ENCODE measurements at regions not wholly inside any gene's neighbourhood (a gene's known extent, or its start where the extent isn't known, plus 50 kb on each side); places are given as distances from the start of the nearest gene placed in this dataset.

DNA sequence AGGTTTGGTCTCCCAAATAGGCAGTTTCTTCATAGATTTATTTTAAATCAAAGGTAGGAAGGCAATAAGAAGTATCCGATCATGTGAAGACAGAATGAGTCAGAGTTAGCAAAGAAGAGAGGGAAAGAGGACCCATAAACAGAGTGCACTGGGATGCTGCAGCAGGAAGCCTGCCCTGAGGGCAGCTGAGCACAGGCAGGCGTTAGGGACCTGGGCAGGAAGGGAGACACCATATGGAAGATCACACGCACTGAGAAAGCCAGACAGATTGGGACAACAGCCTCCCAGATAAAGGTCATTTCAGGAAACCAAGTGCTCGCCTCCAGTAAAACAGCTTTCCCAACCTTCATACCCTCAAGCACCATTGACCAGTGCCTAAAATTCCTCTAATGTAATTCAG lies 598.0 kb downstream of the EFNB2 start:
- ATAC-seq, result no peak
- no peaks in the 10 kb centered on the region for H3K9me3 Mint-ChIP-seq
- no peak overlapping the region for H3K27ac Mint-ChIP-seq
- H3K4me1 Mint-ChIP-seq, result no peaks in the 10 kb centered on the region
- H3K27me3 Mint-ChIP-seq, result no peaks in the 10 kb centered on the region
- no peak overlapping the region for H3K4me3 Mint-ChIP-seq
- no peaks in the 10 kb centered on the region for H3K36me3 Mint-ChIP-seq

DNA sequence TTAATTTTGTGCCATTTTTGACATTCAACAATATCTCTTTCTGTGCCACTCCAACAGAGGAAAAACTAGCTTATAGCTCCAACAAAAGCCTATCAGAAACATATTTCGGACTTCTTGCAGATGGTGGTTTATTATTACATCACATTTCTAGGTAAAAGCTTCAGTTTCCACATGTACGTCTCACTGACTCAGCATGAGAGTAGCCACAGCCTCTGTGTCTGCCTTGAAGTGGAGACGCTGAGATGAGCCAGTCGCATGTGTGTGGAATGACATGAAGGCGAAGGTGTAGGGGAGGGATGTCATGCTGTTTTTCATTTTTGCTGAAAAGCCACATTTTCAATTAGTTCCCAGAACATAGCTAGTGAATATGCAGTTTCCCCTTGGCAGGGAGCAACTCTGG lies 598.6 kb downstream of the EFNB2 start:
- no peaks in the 10 kb centered on the region for H3K9me3 Mint-ChIP-seq
- H3K4me1 Mint-ChIP-seq, result no peaks in the 10 kb centered on the region
- no peaks in the 10 kb centered on the region for H3K27me3 Mint-ChIP-seq
- H3K4me3 Mint-ChIP-seq, result no peak overlapping the region
- no peak for ATAC-seq
- no peaks in the 10 kb centered on the region for H3K36me3 Mint-ChIP-seq
- no peak overlapping the region for H3K27ac Mint-ChIP-seq

DNA sequence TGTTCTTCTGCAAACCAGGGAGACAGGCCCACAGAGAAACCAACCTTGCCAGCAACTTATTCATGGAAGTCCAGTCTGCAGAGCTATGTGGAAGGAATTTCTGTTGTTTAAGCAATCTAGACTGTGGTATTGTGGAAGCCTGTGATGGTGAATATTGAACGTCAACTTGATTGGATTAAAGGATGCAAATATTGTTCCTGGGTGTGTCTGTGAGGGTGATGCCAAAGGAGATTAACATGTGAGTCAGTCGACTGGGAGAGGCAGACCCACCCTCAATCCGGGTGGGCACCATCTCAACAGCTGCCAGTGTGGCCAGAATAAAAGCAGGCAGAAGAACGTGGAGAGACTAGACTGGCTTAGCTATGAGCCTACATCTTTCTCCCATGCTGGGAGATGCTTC lies 606.0 kb downstream of the EFNB2 start:
- Mint-ChIP-seq H3K4me1 (no peaks in the 10 kb centered on the region), H3K4me3 (no peak overlapping the region), H3K9me3 (no peaks in the 10 kb centered on the region), H3K27me3 (no peaks in the 10 kb centered on the region), H3K36me3 (no peaks in the 10 kb centered on the region), H3K27ac (no peak overlapping the region)
- ATAC-seq, result no peak

DNA sequence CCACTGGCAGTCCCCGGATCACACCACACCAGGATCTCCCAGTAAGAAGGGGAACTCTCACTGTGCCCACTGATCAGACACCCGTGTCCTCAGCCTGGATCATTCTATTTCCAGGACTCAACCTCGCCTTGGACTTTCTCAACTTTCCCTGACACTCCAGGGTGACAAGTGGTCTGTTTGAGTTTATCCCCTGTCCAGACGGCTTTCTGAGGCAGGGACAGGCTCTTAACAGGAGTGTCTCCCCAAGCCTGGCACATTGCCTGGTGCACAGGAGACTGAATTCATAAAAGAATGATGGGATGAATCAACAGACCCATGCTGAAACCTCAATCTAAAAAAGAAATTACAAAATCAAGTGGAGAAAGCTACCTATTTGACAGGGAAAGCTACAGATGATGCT lies 606.6 kb downstream of the EFNB2 start:
- Mint-ChIP-seq H3K36me3 (no peaks in the 10 kb centered on the region), H3K4me3 (no peak overlapping the region), H3K9me3 (no peaks in the 10 kb centered on the region), H3K27ac (no peak overlapping the region), H3K4me1 (no peaks in the 10 kb centered on the region), H3K27me3 (no peaks in the 10 kb centered on the region)
- no peak for ATAC-seq

DNA sequence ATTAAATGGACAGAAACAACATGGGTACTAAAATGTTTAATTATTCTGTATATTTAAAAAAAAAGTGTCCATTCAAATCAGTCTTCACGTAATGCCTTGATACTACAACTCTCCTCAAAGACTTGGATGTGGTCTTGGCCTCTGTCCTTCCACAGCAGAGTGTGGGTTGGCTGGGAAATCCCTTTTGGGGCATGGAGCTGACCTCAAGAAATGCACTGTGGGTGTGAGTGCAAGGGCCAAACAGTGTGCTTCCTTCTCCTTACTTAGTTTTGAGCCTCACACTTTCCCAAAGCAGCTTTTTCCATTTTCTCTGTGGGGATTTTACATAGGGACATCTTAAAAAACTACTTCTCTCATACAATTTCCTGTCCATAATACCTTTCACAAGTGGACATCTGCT lies 607.4 kb downstream of the EFNB2 start:
- no peak overlapping the region for H3K4me3 Mint-ChIP-seq
- H3K4me1 Mint-ChIP-seq, result no peaks in the 10 kb centered on the region
- peaks cover 5% of the 10 kb centered on the region for H3K9me3 Mint-ChIP-seq
- ATAC-seq, result no peak
- H3K36me3 Mint-ChIP-seq, result no peaks in the 10 kb centered on the region
- H3K27me3 Mint-ChIP-seq, result no peaks in the 10 kb centered on the region
- H3K27ac Mint-ChIP-seq, result no peak overlapping the region

DNA sequence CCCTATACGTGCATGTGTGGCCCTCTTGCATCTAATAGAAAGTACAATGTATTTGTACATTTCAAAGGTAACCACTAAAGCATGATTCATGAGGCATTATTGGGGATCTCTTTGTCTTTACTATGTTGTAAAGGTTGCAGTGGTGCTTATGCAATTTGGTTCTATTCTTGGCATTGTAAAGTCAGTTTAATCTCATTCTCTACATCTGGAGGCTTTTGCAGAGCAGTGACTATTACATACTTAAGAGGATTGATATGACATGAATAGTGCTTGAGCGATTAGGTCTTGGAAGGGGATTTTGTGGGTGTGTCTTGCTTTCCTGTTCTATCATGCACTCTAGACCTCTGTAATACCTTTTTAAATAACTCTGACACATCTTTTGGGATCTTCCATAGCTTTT lies 610.0 kb downstream of the EFNB2 start:
- Mint-ChIP-seq H3K4me3 (no peak overlapping the region), H3K27me3 (no peaks in the 10 kb centered on the region), H3K4me1 (no peaks in the 10 kb centered on the region), H3K36me3 (no peaks in the 10 kb centered on the region), H3K27ac (no peak overlapping the region), H3K9me3 (peaks cover 5% of the 10 kb centered on the region)
- no peak for ATAC-seq

DNA sequence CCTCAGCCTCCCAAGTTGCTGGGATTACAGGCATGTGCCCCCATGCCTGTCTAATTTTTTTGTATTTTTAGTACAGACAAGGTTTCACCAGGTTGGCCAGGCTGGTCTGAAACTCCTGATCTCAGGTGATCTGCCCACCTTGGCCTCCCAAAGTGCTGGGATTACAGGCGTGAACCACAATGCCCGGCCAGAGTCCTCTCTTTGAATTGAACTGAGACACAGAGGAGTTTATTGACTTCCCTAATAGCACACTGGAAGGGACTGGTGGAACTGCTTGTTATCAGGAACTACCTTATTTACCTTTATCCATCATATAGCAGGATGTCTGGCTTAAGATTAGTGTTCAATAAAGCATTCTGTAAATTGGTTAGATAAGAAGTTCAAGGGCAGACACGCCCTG lies 613.8 kb downstream of the EFNB2 start:
- no peak overlapping the region for H3K27ac Mint-ChIP-seq

DNA sequence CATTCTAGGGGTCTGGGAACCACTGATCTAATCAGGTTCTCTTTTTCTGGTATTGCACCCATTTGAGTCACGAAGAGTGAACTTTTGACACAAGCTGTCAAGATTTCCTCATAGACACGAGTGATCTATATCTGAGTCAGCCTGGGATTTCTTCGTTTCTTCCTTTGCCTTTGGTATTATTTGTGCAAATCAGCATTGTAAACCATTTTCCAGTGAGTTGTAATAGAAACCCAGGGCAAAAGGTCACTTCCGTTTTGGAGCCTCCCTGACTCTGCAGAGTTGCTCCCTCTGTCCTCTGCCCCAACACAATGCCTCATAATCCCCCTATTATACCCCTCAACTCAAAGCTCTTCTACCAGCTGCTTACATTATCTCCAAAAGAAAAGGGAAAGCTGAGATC lies 615.1 kb downstream of the EFNB2 start:
- H3K9me3 Mint-ChIP-seq, result peaks cover 8% of the 10 kb centered on the region
- ATAC-seq, result no peak
- H3K27me3 Mint-ChIP-seq, result no peaks in the 10 kb centered on the region

More for the DNA sequence above, 613.8 kb downstream of the EFNB2 start:
- Mint-ChIP-seq H3K4me3 (no peak overlapping the region), H3K36me3 (no peaks in the 10 kb centered on the region), H3K4me1 (no peaks in the 10 kb centered on the region), H3K27me3 (no peaks in the 10 kb centered on the region), H3K9me3 (peaks cover 5% of the 10 kb centered on the region)
- ATAC-seq, result no peak

DNA sequence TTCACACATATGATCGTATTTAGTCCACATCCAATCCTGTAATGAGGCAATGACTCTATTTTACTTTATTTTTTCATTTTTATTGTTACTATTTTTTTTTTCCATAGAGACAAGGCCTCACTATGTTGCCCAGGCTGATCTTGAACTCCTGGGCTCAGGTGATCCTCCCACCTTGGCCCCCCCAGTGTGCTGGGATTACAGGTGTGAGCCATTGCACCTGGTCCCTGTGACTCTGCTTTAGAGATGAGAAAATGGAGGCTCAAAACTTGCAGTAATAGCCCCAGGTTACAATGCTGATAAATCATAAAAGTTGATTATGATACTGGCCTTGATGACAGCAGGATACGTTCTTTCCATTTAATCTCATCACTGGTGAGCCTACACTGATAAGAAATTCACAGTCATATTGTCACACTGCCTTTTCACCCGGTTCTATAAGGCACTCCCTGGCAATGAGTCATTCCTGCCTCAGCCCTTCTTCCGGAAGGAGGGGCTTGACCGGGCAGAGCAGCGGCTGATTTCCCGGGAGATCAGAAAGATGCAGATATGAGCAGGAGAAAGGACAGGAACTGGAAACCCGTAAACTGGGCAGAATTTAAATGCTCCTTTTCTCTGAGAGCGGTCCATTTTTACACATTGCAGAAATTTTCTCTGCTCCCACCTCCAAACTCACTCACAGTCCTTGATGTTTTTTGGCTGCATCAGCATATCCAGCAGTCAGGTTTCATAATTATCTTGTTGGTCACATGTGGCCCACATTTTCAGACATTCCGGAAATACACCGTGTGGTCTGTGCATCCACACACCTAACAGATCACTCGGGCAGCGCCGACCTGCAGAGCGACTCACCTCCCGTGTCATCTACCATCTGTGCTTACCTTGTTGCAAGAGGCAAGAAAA lies 616.4 kb downstream of the EFNB2 start:
- Mint-ChIP-seq H3K36me3 (no peaks in the 10 kb centered on the region), H3K9me3 (peaks cover 8% of the 10 kb centered on the region), H3K27ac (no peak overlapping the region), H3K4me3 (no peak overlapping the region), H3K27me3 (no peaks in the 10 kb centered on the region), H3K4me1 (no peaks in the 10 kb centered on the region)
- ATAC-seq, result no peak

More for the DNA sequence above, 615.1 kb downstream of the EFNB2 start:
- no peaks in the 10 kb centered on the region for H3K4me1 Mint-ChIP-seq
- no peaks in the 10 kb centered on the region for H3K36me3 Mint-ChIP-seq
- no peak overlapping the region for H3K4me3 Mint-ChIP-seq
- H3K27ac Mint-ChIP-seq, result no peak overlapping the region

DNA sequence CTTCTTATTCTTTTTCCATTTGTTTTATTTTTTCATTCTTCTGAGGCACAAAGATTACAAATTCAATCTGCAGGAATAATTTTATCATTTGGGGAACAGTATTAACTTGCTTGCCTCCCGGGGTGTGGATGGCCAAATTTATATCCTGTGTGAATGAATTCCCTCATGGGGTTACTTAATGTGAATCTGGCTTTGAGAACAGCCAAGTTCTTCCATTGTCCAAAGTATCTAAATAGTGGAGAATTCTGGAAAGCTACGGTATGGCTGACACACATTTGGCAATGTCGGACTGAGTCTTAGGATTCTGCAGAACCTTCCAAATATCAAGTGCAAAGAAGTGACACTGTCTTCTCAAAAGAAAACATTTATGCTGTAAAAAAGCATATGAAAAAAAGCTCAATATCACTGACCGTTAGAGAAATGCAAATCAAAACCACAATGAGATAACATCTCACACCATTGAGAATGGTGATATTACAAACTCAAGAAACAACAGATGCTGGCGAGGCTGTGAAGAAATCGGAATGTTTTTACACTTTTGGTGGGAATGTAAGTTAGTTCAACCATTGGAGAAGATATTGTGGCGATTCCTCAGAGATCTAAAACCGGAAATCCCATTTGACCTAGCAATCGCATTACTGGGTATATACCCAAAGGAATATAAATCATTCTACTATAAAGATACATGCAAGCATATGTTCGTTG lies 620.2 kb downstream of the EFNB2 start:
- no peak overlapping the region for H3K4me3 Mint-ChIP-seq

DNA sequence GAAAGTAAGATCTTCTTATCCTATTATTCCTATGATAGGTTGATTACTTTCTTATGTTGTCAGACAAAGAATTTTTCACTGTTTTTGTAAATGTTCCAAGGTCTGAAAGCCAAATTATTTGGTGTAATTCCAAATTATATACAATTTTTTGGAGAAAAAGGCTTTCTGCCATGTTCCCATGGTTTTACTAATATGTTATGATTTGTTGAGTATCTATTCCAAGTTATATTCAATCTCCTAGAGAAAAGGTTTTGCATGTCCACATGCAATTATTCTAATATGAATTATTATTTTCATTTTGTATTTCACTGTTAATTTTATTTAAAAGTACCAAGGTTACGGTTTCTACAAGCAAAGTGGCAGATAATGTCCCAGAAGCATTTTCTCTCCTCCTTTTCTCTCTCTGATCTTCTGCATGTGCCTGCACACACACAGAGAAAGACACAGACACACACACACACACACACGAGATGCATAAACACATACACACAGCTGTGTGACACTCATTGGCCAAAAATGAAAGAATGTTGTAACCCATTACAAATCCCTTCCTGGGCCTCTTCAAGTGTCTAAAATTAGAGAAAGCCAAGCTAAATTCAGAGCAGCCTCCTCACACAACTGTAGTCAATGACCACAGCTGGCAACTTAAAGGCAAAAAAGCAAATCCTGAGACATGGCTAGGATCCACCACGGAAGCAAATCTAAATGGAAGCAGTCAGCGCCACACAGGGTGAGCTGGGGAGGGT lies 621.0 kb downstream of the EFNB2 start:
- H3K27ac Mint-ChIP-seq, result no peak overlapping the region
- H3K4me3 Mint-ChIP-seq, result no peak overlapping the region
- no peaks in the 10 kb centered on the region for H3K4me1 Mint-ChIP-seq
- no peaks in the 10 kb centered on the region for H3K36me3 Mint-ChIP-seq
- peaks cover 2% of the 10 kb centered on the region for H3K9me3 Mint-ChIP-seq
- ATAC-seq, result no peak
- H3K27me3 Mint-ChIP-seq, result no peaks in the 10 kb centered on the region

More for the DNA sequence above, 620.2 kb downstream of the EFNB2 start:
- no peak for ATAC-seq
- Mint-ChIP-seq H3K4me1 (no peaks in the 10 kb centered on the region), H3K27ac (no peak overlapping the region), H3K27me3 (no peaks in the 10 kb centered on the region), H3K36me3 (no peaks in the 10 kb centered on the region), H3K9me3 (peaks cover 2% of the 10 kb centered on the region)

DNA sequence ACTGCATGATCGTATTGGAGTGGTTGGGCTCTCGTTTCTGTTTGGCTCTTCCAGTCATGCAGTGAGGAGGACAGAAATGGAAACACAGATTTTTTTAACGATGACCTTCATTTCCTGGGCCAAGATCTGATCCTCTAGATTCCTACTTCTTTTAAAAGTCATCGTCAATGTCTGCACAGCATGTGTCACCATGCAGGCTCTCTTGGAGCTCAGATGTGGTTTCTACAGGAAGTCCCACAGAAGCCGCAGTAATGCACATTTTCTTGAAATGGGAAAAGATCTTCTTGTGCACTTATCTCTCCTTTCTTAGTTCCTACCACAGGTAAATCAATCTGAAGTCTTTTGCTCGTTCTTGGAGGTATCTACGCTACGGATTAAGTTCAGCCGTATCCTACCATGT lies 626.9 kb downstream of the EFNB2 start:
- ATAC-seq, result no peak
- Mint-ChIP-seq H3K9me3 (no peaks in the 10 kb centered on the region), H3K27me3 (no peaks in the 10 kb centered on the region), H3K4me1 (no peaks in the 10 kb centered on the region), H3K36me3 (no peaks in the 10 kb centered on the region), H3K27ac (no peak overlapping the region), H3K4me3 (no peak overlapping the region)

DNA sequence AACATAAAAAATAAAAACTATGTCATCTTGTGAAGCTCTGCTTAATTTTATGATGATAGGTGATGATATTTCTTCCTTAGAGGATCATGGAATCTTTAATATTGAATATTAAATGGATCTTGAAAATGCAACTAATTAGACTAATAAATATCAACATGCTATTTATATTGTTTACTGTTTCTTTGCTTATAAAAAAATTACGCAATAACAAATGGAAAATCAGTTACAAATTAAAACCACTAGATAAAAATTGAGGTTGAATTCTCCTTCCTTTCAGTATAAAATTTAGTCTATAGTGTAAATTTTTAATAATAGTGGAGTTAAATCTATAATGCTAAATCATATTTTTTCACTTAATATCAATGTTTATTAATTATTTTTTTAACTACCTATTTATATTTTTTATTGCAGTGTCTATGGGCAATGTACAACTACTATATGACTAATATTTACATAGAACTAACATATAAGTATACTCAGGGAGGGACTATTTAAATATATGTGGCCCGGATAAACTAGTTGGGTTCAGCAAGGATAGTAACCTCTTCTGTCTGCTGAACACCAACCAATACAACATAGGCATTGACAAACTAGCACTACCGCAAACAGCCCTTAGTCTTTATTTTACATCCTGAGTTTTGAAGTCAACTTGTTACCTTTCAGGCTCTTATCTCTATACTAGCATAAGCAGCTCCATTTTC lies 628.0 kb downstream of the EFNB2 start:
- Mint-ChIP-seq H3K9me3 (no peaks in the 10 kb centered on the region), H3K36me3 (no peaks in the 10 kb centered on the region), H3K27me3 (no peaks in the 10 kb centered on the region), H3K4me3 (no peak overlapping the region), H3K27ac (no peak overlapping the region), H3K4me1 (no peaks in the 10 kb centered on the region)
- no peak for ATAC-seq

DNA sequence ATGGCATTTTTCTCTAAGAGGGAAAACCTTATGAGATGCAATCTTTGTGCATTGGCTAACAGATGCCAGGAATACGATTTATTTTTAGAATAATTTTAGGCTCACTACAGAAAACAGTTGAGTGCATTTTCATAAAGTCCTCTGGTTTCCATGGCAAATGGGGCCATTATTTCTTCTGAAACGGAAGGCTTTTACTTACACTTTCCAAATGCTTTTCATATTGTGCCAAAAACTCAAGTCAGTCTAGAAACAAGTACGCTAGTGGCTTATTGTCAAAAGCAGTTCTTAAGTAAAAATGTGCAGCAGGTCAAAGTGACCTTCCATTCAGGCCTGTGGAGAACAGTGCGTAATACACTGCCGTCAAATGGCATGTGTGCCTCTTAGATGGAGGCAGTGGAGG lies 628.7 kb downstream of the EFNB2 start:
- Mint-ChIP-seq H3K4me1 (no peaks in the 10 kb centered on the region), H3K9me3 (no peaks in the 10 kb centered on the region), H3K4me3 (no peak overlapping the region), H3K36me3 (no peaks in the 10 kb centered on the region), H3K27ac (no peak overlapping the region), H3K27me3 (no peaks in the 10 kb centered on the region)
- no peak for ATAC-seq
